ENCODE measurements at regions not wholly inside any gene's neighbourhood (a gene's known extent, or its start where the extent isn't known, plus 50 kb on each side); places are given as distances from the start of the nearest gene placed in this dataset.

DNA sequence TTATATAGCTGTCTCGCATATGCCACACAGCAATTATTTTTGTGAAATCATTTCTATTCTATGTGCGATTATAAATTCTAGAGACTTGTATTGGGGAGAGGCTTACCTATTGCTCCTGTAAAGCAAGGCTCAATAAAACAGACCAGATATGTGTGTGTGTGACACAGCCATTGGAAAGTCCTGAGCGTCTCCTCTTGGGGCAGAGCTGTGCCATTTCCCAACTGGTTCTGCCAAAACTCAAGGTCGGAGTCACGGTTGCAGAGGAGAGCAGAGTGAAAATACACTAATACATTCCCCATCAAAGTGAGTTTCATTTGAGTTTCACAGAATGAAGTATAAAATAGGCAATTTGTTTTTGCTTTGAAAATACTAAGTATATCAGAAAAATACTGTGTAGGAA lies 567.4 kb upstream of the FZD8 start:
- no peak for TF ChIP-seq CEBPB (IDR thresholded peaks at IDR 0.05)
- TF ChIP-seq, protein P1, sequence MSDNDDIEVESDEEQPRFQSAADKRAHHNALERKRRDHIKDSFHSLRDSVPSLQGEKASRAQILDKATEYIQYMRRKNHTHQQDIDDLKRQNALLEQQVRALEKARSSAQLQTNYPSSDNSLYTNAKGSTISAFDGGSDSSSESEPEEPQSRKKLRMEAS (IDR thresholded peaks at IDR 0.05): no peak
- TF ChIP-seq TEAD4 (IDR thresholded peaks at IDR 0.05): no peak
- no peak for TF ChIP-seq TCF12 (IDR thresholded peaks at IDR 0.05; ENCODE audit: low read depth)
- TF ChIP-seq EGR1 (IDR thresholded peaks at IDR 0.05): no peak

DNA sequence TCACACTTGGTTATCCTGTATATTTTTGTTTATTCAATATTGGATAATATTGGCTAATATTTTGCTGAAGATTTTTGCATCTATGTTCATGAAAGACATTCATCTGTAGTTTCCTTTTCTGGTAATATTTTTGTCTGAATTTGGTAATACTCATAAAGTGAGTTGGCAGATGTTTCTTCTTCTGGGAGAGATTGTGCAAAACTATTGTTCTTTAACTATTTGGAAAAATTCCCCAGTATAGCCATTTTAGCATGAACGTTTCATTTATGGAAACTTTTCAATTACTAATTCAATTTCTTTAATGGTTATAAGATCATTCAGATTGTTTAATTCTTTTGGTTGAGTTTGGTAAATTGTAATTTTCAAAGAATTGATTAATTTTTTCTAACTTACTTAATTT lies 560.8 kb upstream of the FZD8 start:
- TF ChIP-seq CEBPB (IDR thresholded peaks at IDR 0.05) (no peak), NFIC (IDR thresholded peaks at IDR 0.05) (no peak), TAF1 (IDR thresholded peaks at IDR 0.05; ENCODE audit: low read depth) (no peak), TCF12 (IDR thresholded peaks at IDR 0.05; ENCODE audit: low read depth) (no peak), RAD21 (IDR thresholded peaks at IDR 0.05; ENCODE audit: low read depth) (no peak), YY1 (IDR thresholded peaks at IDR 0.05; ENCODE audit: low read depth) (no peak), ZBTB7A (IDR thresholded peaks at IDR 0.05; ENCODE audit: low read depth) (no peak), TEAD4 (IDR thresholded peaks at IDR 0.05) (no peak), USF1 (IDR thresholded peaks at IDR 0.05) (no peak), EP300 (IDR thresholded peaks at IDR 0.05; ENCODE audit: borderline replicate concordance) (no peak), EGR1 (IDR thresholded peaks at IDR 0.05) (no peak), CREB1 (IDR thresholded peaks at IDR 0.05; ENCODE audit: low read depth) (no peak), FOXM1 (IDR thresholded peaks at IDR 0.05; ENCODE audit: borderline replicate concordance, low read depth) (no peak)
- TF ChIP-seq, protein P1 (IDR thresholded peaks at IDR 0.05): no peak
- TF ChIP-seq, protein P2, sequence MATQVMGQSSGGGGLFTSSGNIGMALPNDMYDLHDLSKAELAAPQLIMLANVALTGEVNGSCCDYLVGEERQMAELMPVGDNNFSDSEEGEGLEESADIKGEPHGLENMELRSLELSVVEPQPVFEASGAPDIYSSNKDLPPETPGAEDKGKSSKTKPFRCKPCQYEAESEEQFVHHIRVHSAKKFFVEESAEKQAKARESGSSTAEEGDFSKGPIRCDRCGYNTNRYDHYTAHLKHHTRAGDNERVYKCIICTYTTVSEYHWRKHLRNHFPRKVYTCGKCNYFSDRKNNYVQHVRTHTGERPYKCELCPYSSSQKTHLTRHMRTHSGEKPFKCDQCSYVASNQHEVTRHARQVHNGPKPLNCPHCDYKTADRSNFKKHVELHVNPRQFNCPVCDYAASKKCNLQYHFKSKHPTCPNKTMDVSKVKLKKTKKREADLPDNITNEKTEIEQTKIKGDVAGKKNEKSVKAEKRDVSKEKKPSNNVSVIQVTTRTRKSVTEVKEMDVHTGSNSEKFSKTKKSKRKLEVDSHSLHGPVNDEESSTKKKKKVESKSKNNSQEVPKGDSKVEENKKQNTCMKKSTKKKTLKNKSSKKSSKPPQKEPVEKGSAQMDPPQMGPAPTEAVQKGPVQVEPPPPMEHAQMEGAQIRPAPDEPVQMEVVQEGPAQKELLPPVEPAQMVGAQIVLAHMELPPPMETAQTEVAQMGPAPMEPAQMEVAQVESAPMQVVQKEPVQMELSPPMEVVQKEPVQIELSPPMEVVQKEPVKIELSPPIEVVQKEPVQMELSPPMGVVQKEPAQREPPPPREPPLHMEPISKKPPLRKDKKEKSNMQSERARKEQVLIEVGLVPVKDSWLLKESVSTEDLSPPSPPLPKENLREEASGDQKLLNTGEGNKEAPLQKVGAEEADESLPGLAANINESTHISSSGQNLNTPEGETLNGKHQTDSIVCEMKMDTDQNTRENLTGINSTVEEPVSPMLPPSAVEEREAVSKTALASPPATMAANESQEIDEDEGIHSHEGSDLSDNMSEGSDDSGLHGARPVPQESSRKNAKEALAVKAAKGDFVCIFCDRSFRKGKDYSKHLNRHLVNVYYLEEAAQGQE (IDR thresholded peaks at IDR 0.05; ENCODE audit: low read depth): no peak

- TF ChIP-seq CEBPB (IDR thresholded peaks at IDR 0.05) (no peak), TCF12 (IDR thresholded peaks at IDR 0.05; ENCODE audit: low read depth) (no peak), FOXM1 (IDR thresholded peaks at IDR 0.05; ENCODE audit: borderline replicate concordance, low read depth) (no peak), RAD21 (IDR thresholded peaks at IDR 0.05; ENCODE audit: low read depth) (no peak), EGR1 (IDR thresholded peaks at IDR 0.05) (no peak), CREB1 (IDR thresholded peaks at IDR 0.05; ENCODE audit: low read depth) (no peak), YY1 (IDR thresholded peaks at IDR 0.05; ENCODE audit: low read depth) (no peak), USF1 (IDR thresholded peaks at IDR 0.05) (no peak), EP300 (IDR thresholded peaks at IDR 0.05; ENCODE audit: borderline replicate concordance) (no peak), TAF1 (IDR thresholded peaks at IDR 0.05; ENCODE audit: low read depth) (no peak), ZBTB7A (IDR thresholded peaks at IDR 0.05; ENCODE audit: low read depth) (no peak), TEAD4 (IDR thresholded peaks at IDR 0.05) (no peak)
- TF ChIP-seq, protein P1 (IDR thresholded peaks at IDR 0.05): no peak
- TF ChIP-seq, protein P2 (IDR thresholded peaks at IDR 0.05; ENCODE audit: low read depth): no peak
Measured at GRCh38 chr10:36200577-36200976, 558.5 kb upstream of the FZD8 start.

DNA sequence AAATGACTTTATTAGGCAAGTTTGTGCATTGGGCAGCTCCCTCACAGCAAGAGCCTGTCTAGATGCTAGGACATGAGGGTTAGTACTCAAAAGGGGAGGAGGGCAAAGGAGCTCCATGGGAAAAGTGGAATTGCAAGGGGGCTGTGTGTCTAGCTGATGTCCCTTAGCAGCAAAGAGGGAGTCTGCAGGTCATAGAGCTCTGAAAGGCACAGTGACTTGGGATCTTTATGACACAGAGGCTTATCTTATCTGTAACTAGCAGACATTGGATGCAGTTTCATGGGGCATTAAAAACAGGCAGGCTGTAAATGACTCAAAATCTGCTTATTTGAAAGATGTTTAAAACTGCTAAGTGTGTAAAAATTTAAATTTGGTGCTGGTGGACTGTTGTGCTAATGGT lies 556.2 kb upstream of the FZD8 start:
- TF ChIP-seq YY1 (IDR thresholded peaks at IDR 0.05; ENCODE audit: low read depth) (no peak), EP300 (IDR thresholded peaks at IDR 0.05; ENCODE audit: borderline replicate concordance) (no peak), TAF1 (IDR thresholded peaks at IDR 0.05; ENCODE audit: low read depth) (no peak), USF1 (IDR thresholded peaks at IDR 0.05) (no peak), EGR1 (IDR thresholded peaks at IDR 0.05) (no peak), ZBTB7A (IDR thresholded peaks at IDR 0.05; ENCODE audit: low read depth) (no peak), FOXM1 (IDR thresholded peaks at IDR 0.05; ENCODE audit: borderline replicate concordance, low read depth) (no peak), CEBPB (IDR thresholded peaks at IDR 0.05) (no peak)

GRCh38 chr10:36195364-36195763 lies 553.3 kb upstream of the FZD8 start:
- TF ChIP-seq TCF12 (IDR thresholded peaks at IDR 0.05; ENCODE audit: low read depth): no peak
- TF ChIP-seq USF1 (IDR thresholded peaks at IDR 0.05): no peak
- TF ChIP-seq TAF1 (IDR thresholded peaks at IDR 0.05; ENCODE audit: low read depth): no peak
- TF ChIP-seq FOXM1 (IDR thresholded peaks at IDR 0.05; ENCODE audit: borderline replicate concordance, low read depth): no peak
- no peak for TF ChIP-seq YY1 (IDR thresholded peaks at IDR 0.05; ENCODE audit: low read depth)
- TF ChIP-seq, protein P1 (IDR thresholded peaks at IDR 0.05): no peak
- no peak for TF ChIP-seq EP300 (IDR thresholded peaks at IDR 0.05; ENCODE audit: borderline replicate concordance)
- TF ChIP-seq EGR1 (IDR thresholded peaks at IDR 0.05): no peak
- TF ChIP-seq NFIC (IDR thresholded peaks at IDR 0.05): no peak
- no peak for TF ChIP-seq ZBTB7A (IDR thresholded peaks at IDR 0.05; ENCODE audit: low read depth)
- TF ChIP-seq RAD21 (IDR thresholded peaks at IDR 0.05; ENCODE audit: low read depth): no peak
